ENCODE measurements at regions not wholly inside any gene's neighbourhood (a gene's known extent, or its start where the extent isn't known, plus 50 kb on each side); places are given as distances from the start of the nearest gene placed in this dataset.

GRCh38 chr5:173763410-173763809 is 124.7 kb upstream of the CPEB4 start:
- no peak for DNase-seq (ENCODE audit: low read depth)

GRCh38 chr5:173764332-173765028 is 123.7 kb upstream of the CPEB4 start:
- DNase-seq (ENCODE audit: low read depth) = peak; percentile 96

GRCh38 chr5:173765029-173765644 is 123.0 kb upstream of the CPEB4 start:
- DNase-seq (ENCODE audit: low read depth) = no peak

- DNase-seq (ENCODE audit: low read depth) = no peak
These were observed 122.5 kb upstream of the CPEB4 start for GRCh38 chr5:173765661-173766060.

- DNase-seq (ENCODE audit: low read depth) = no peak
These were observed 120.4 kb upstream of the CPEB4 start for GRCh38 chr5:173767574-173768266.

GRCh38 chr5:173768267-173768806 is 119.8 kb upstream of the CPEB4 start:
- no peak for DNase-seq (ENCODE audit: low read depth)

- DNase-seq (ENCODE audit: low read depth) = no peak
These were observed 119.3 kb upstream of the CPEB4 start for GRCh38 chr5:173768891-173769290.

GRCh38 chr5:173770637-173771036 is 117.5 kb upstream of the CPEB4 start:
- DNase-seq (ENCODE audit: low read depth) = no peak

- DNase-seq (ENCODE audit: low read depth) = no peak
These were observed 116.9 kb upstream of the CPEB4 start for GRCh38 chr5:173771121-173771724.

GRCh38 chr5:173771725-173772383 is 116.3 kb upstream of the CPEB4 start:
- DNase-seq (ENCODE audit: low read depth) = no peak

GRCh38 chr5:173772384-173773059 is 115.6 kb upstream of the CPEB4 start:
- DNase-seq (ENCODE audit: low read depth) = no peak

- no peak for DNase-seq (ENCODE audit: low read depth)
These were observed 113.8 kb upstream of the CPEB4 start for GRCh38 chr5:173774271-173774761.

GRCh38 chr5:173775261-173776197 is 112.6 kb upstream of the CPEB4 start:
- DNase-seq (ENCODE audit: low read depth) = no peak

GRCh38 chr5:173777149-173777548 is 111.0 kb upstream of the CPEB4 start:
- DNase-seq (ENCODE audit: low read depth) = no peak

GRCh38 chr5:173777674-173778073 is 110.5 kb upstream of the CPEB4 start:
- DNase-seq (ENCODE audit: low read depth) = no peak

- DNase-seq (ENCODE audit: low read depth) = no peak
These were observed 109.9 kb upstream of the CPEB4 start for GRCh38 chr5:173778152-173778782.

GRCh38 chr5:173778784-173779304 is 109.3 kb upstream of the CPEB4 start:
- DNase-seq (ENCODE audit: low read depth) = no peak

GRCh38 chr5:173780235-173781234 is 107.6 kb upstream of the CPEB4 start:
- no peak for DNase-seq (ENCODE audit: low read depth)
